PC-3 (cell line): ENCODE measurements at regions not wholly inside any gene's neighbourhood (a gene's known extent, or its start where the extent isn't known, plus 50 kb on each side); places are given as distances from the start of the nearest gene placed in this dataset.

Experiments
- EZH2phosphoT487 ChIP-seq: fragments of 300-600 bp; sonication (generic); IDR thresholded peaks from 2 replicates; pipeline ENCODE4 v1.6.1; 2018; ENCODE audit warnings: mild to moderate bottlenecking, antibody characterized with exemption, low read length, borderline replicate concordance
- TF ChIP-seq, protein P1 (sequence below): fragments of 300-600 bp; sonication (generic); conservative IDR thresholded peaks from 2 replicates; pipeline ENCODE4 v1.5.1; 2017; ENCODE audit warnings: antibody characterized with exemption, low read depth, mild to moderate bottlenecking, low read length

DNA sequence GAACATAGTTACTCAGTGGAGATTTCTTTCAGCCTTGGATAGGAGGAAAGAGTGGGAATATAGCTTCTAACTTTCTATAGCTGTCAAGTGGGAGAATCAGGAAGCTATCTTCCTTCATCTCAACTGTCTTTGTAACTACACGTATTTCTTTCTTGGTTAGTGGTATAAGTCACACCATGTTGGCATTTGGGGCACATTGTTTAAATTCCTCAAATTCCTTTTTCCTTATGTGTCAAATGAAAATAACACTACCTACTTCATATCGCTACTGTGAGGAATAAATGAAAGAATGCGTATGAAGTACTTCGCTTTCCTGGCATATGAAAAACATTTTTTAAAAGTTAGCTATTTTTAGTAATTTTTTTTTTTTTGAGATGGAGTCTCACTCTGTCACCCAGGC, 1082.5 kb upstream of the WWC1 start:
- TF ChIP-seq, protein P1, sequence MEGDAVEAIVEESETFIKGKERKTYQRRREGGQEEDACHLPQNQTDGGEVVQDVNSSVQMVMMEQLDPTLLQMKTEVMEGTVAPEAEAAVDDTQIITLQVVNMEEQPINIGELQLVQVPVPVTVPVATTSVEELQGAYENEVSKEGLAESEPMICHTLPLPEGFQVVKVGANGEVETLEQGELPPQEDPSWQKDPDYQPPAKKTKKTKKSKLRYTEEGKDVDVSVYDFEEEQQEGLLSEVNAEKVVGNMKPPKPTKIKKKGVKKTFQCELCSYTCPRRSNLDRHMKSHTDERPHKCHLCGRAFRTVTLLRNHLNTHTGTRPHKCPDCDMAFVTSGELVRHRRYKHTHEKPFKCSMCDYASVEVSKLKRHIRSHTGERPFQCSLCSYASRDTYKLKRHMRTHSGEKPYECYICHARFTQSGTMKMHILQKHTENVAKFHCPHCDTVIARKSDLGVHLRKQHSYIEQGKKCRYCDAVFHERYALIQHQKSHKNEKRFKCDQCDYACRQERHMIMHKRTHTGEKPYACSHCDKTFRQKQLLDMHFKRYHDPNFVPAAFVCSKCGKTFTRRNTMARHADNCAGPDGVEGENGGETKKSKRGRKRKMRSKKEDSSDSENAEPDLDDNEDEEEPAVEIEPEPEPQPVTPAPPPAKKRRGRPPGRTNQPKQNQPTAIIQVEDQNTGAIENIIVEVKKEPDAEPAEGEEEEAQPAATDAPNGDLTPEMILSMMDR: no peak
- TF ChIP-seq EZH2phosphoT487: no peak
